ENCODE measurements at regions not wholly inside any gene's neighbourhood (a gene's known extent, or its start where the extent isn't known, plus 50 kb on each side); places are given as distances from the start of the nearest gene placed in this dataset.

DNA sequence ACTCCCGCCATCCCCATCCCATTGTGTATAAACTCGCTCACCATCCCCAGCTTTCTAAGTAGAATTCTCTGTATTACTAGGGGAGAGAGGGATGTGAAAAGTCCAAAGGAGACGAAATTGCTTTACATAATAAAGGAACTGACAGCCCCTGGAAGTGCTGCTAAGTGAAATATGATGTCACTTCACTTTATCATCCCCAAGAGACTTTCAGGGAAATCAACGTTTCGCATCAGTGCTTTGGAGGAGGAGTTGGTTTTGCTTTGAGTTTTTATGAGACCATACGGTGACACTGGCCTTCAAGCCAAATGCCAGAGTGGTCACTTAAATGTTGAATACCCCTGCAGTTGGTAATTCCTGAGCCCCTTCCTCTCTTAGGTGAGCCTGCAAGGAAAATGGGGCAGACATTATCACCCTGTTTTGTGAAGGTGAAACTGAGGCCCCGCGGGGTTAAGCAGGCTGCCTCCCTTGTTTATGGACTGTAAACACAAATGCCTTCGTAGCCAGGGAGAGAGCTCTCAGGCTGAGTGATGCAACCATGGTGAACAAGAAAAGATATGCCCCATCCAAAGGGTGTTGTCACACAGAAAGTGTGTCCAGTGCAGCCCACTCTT, 58.4 kb upstream of the KAZN start (continued):
- TF ChIP-seq, protein P1, sequence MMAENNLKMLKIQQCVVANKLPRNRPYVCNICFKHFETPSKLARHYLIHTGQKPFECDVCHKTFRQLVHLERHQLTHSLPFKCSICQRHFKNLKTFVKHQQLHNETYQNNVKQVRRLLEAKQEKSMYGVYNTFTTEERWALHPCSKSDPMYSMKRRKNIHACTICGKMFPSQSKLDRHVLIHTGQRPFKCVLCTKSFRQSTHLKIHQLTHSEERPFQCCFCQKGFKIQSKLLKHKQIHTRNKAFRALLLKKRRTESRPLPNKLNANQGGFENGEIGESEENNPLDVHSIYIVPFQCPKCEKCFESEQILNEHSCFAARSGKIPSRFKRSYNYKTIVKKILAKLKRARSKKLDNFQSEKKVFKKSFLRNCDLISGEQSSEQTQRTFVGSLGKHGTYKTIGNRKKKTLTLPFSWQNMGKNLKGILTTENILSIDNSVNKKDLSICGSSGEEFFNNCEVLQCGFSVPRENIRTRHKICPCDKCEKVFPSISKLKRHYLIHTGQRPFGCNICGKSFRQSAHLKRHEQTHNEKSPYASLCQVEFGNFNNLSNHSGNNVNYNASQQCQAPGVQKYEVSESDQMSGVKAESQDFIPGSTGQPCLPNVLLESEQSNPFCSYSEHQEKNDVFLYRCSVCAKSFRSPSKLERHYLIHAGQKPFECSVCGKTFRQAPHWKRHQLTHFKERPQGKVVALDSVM (CRISPR knock-in tag; IDR thresholded peaks at IDR 0.05) = no peak

DNA sequence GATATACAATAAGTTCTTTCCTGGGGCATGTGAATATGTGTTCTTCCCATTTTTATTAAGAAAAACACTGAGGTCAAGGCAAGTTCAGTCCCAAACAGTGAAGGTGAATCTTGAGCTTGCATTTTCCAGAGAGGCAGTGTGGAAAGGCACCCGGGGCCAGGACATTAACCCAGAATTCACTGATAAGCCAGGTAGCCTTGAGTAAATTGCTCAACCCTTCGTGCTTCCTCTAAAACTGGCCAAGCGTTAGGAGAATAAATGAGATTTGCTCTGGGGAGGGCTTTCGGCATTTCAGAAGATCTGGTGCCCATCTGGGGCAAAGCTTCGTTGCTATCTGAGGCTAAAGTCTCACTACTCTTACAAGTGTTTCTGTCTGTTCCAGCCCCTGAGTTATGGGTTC, 57.1 kb upstream of the KAZN start:
- Histone ChIP-seq H3K4me2 (ENCODE audit: low read depth, low read length) (no peak overlapping the region), H3K9ac (ENCODE audit: insufficient read depth, low read depth, low read length) (no peak overlapping the region), H3K36me3 (replicated peaks in 1 of 2; ENCODE audit: control insufficient read depth in 1 of 2, insufficient read depth in 2 of 2, low read length in 2 of 2) (no peaks in the 10 kb centered on the region), H3K4me1 (ENCODE audit: insufficient read depth, low read length) (peaks cover 1% of the 10 kb centered on the region), H3K4me3 (replicated peaks in 1 of 3; ENCODE audit: insufficient read depth in 1 of 3, low read depth in 2 of 3, low read length in 3 of 3) (no peak overlapping the region), H3K79me2 (ENCODE audit: insufficient read depth, low read length) (no peaks in the 10 kb centered on the region), H3K27me3 (ENCODE audit: control insufficient read depth in 1 of 2, insufficient read depth in 2 of 2, low read length in 2 of 2) (peaks cover 0 to 7% of the 10 kb centered on the region in 2 experiments; a peak in 1 of 5 replicates), H3K27ac (ENCODE audit: extremely low read length, insufficient read depth, low read length) (no peak overlapping the region), H3K9me3 (ENCODE audit: low read length) (no peaks in the 10 kb centered on the region), H2AFZ (ENCODE audit: low read length) (no peak overlapping the region), H4K20me1 (ENCODE audit: insufficient read depth, low read length) (no peaks in the 10 kb centered on the region)
- ChIA-PET POLR2A (no interaction called here), CTCF (ENCODE audit: low intra/inter-chr PET ratio, low total read pairs) (no interaction called here)
- TF ChIP-seq GABPB1 (CRISPR knock-in tag; IDR thresholded peaks at IDR 0.05) = no peak
- no peak for TF ChIP-seq TBX3 (IDR thresholded peaks at IDR 0.05; ENCODE audit: borderline replicate concordance)
- no peak for TF ChIP-seq ZNF567 (CRISPR knock-in tag; IDR thresholded peaks at IDR 0.05; ENCODE audit: borderline replicate concordance)
- no peak for TF ChIP-seq NCOA1 (CRISPR knock-in tag; IDR thresholded peaks at IDR 0.05)
- no peak for TF ChIP-seq NFYC (CRISPR knock-in tag; IDR thresholded peaks at IDR 0.05)
- FAIRE-seq (no peak), DNase-seq (ENCODE audit: low spot score) (no peak), ATAC-seq (no peak)
- intact Hi-C loops (cut with micrococcal nuclease; ENCODE audit: unreplicated experiment) = no loop called here
- in situ Hi-C loops (cut with HindIII; ENCODE audit: extremely low pct_ligation_motif_present, low pct_unique_long_range_greater_than_20kb) = no loop called here
- WGBS (ENCODE audit: low lambda C conversion rate) = 33% methylated on average over 5 of the region's 5 CpGs
- no TSS peak for BruUV-seq (replicated peaks)
